H1 (cell line): ENCODE measurements at regions not wholly inside any gene's neighbourhood (a gene's known extent, or its start where the extent isn't known, plus 50 kb on each side); places are given as distances from the start of the nearest gene placed in this dataset.

Experiments
- CTCF ChIA-PET: fragments of 300-600 bp; sonication (Branson Sonifier 250); formaldehyde crosslinking; loops from one replicate; lab custom pipeline; 2021; ENCODE audit not compliant: partially characterized antibody; lab: Charles Lee
- POLR2A ChIA-PET: fragments of 300-600 bp; sonication (Branson Sonifier 250); formaldehyde crosslinking; loops from one replicate; lab custom pipeline; 2021; ENCODE audit warnings: inconsistent platforms; ENCODE audit not compliant: partially characterized antibody; lab: Charles Lee
- DNase-seq, 2 experiments: peaks; one replicate each; pipeline versions ENCODE4 v3.0.0 to v3.0.0-alpha.2; 2010 to 2022; ENCODE audit warnings: low spot score in 2 of 2, low read depth in 1 of 2, mixed read lengths in 1 of 2
- FAIRE-seq: peaks from 2 replicates; lab custom pipeline; 2011; peaks lifted over from hg19 to GRCh38; lab: Jason Lieb, UNC
- H2AFZ ChIP-seq: 2 replicates; pipeline ENCODE4 v1.8.1; 2012; ENCODE audit warnings: low read length, inconsistent platforms
- H2AK5ac ChIP-seq: 2 replicates; pipeline ENCODE4 v1.6.1; 2013; ENCODE audit warnings: low read depth, low read length
- H2BK120ac ChIP-seq: replicated peaks from 2 replicates; pipeline ENCODE3; 2013; ENCODE audit warnings: low read depth, low read length, inconsistent platforms
- H2BK12ac ChIP-seq: 2 replicates; pipeline ENCODE4 v1.6.1; 2013; ENCODE audit warnings: low read depth, low read length
- H2BK15ac ChIP-seq: 2 replicates; pipeline ENCODE4 v1.6.1; 2013; ENCODE audit warnings: low read length
- H2BK20ac ChIP-seq: 2 replicates; pipeline ENCODE4 v1.6.1; 2013; ENCODE audit warnings: low read length
- H2BK5ac ChIP-seq: 2 replicates; pipeline ENCODE4 v1.6.1; 2013; ENCODE audit warnings: low read depth, low read length
- H3K14ac ChIP-seq: 2 replicates; pipeline ENCODE4 v1.6.1; 2013; ENCODE audit warnings: inconsistent platforms; ENCODE audit not compliant: insufficient read length
- H3K18ac ChIP-seq: 2 replicates; pipeline ENCODE4 v1.6.1; 2013; ENCODE audit warnings: low read length; ENCODE audit errors: extremely low read depth
- H3K23ac ChIP-seq: 2 replicates; pipeline ENCODE4 v1.6.1; 2013; ENCODE audit warnings: inconsistent platforms; ENCODE audit not compliant: insufficient read length
- H3K23me2 ChIP-seq: 2 replicates; pipeline ENCODE4 v1.6.1; 2013; ENCODE audit warnings: low read depth, low read length
- H3K27ac ChIP-seq: 2 replicates; pipeline ENCODE4 v1.6.1; 2011; ENCODE audit warnings: low read depth, low read length, inconsistent platforms
- H3K27me3 ChIP-seq, 4 experiments: replicated peaks in 1 of 4; 1 replicate in 1 of 4; 2 replicates in 3 of 4; pipeline versions ENCODE4 v1.6.1 to v1.8.1; 2011 to 2013; ENCODE audit warnings: low read length in 3 of 4, mild to moderate bottlenecking in 3 of 4, inconsistent platforms in 2 of 4, mixed read lengths in 2 of 4, moderate library complexity in 1 of 4; ENCODE audit not compliant: control insufficient read depth in 3 of 4, insufficient read depth in 3 of 4; ENCODE audit errors: extremely low read depth in 1 of 4
- H3K36me3 ChIP-seq, 4 experiments: 2 replicates each; pipeline versions ENCODE4 v1.6.1 to v1.8.1; 2011 to 2013; ENCODE audit warnings: mild to moderate bottlenecking in 4 of 4, low read length in 3 of 4, moderate library complexity in 2 of 4, control low read depth in 1 of 4, inconsistent platforms in 1 of 4; ENCODE audit not compliant: insufficient read depth in 4 of 4, control insufficient read depth in 2 of 4
- H3K4ac ChIP-seq: replicated peaks from 2 replicates; pipeline ENCODE3; 2013; ENCODE audit warnings: low read length, low read depth, mixed read lengths, inconsistent platforms; ENCODE audit not compliant: insufficient read length
- H3K4me1 ChIP-seq, 4 experiments: replicated peaks in 1 of 4; 1 replicate in 1 of 4; 2 replicates in 3 of 4; pipeline versions ENCODE4 v1.6.1 to v1.8.1; 2011 to 2013; ENCODE audit warnings: low read length in 3 of 4, inconsistent platforms in 2 of 4, mixed read lengths in 1 of 4; ENCODE audit not compliant: insufficient read depth in 4 of 4, control insufficient read depth in 3 of 4
- H3K4me2 ChIP-seq, 2 experiments: 2 replicates each; pipeline versions ENCODE4 v1.6.1 to v1.8.1; 2011 to 2013; ENCODE audit warnings: low read depth in 2 of 2, low read length in 2 of 2, control low read depth in 1 of 2, inconsistent platforms in 1 of 2, mild to moderate bottlenecking in 1 of 2; ENCODE audit not compliant: insufficient read depth in 1 of 2
- H3K4me3 ChIP-seq, 4 experiments: fragments of 200-600, 300-600 bp in 1 of 4; sonication (generic), shearing (Covaris generic), sonication (Bioruptor Twin) in 1 of 4; 2 replicates each; pipeline versions ENCODE4 v1.5.1 to v1.8.1; 2011 to 2016; ENCODE audit warnings: low read length in 4 of 4, low read depth in 3 of 4, control low read depth in 2 of 4, inconsistent platforms in 2 of 4, mild to moderate bottlenecking in 2 of 4, mixed read lengths in 1 of 4, moderate library complexity in 1 of 4; ENCODE audit not compliant: insufficient read depth in 2 of 4; ENCODE audit errors: extremely low read depth in 1 of 4
- H3K56ac ChIP-seq: replicated peaks from 2 replicates; pipeline ENCODE3; 2013; ENCODE audit warnings: low read depth, mild to moderate bottlenecking, mixed read lengths, low read length, inconsistent platforms; ENCODE audit not compliant: insufficient read length
- H3K79me1 ChIP-seq: 2 replicates; pipeline ENCODE4 v1.6.1; 2013; ENCODE audit warnings: low read depth, low read length, control low read depth
- H3K79me2 ChIP-seq, 2 experiments: 2 replicates each; pipeline versions ENCODE4 v1.6.1 to v1.8.1; 2012 to 2013; ENCODE audit warnings: low read length in 2 of 2, mild to moderate bottlenecking in 2 of 2, inconsistent platforms in 1 of 2; ENCODE audit not compliant: insufficient read depth in 2 of 2, control insufficient read depth in 1 of 2
- H3K9ac ChIP-seq, 4 experiments: replicated peaks in 1 of 4; 1 replicate in 1 of 4; 2 replicates in 3 of 4; pipeline versions ENCODE4 v1.6.1 to v1.8.1; 2011 to 2013; ENCODE audit warnings: low read depth in 3 of 4, low read length in 3 of 4, control low read depth in 2 of 4, mild to moderate bottlenecking in 2 of 4, moderate library complexity in 2 of 4, inconsistent platforms in 1 of 4; ENCODE audit errors: extremely low read depth in 1 of 4
- H3K9me3 ChIP-seq, 2 experiments: 2 replicates each; pipeline versions ENCODE4 v1.6.1 to v1.8.1; 2012 to 2013; ENCODE audit warnings: mild to moderate bottlenecking in 2 of 2, moderate library complexity in 2 of 2, control low read depth in 1 of 2, inconsistent platforms in 1 of 2, low read depth in 1 of 2, low read length in 1 of 2, mixed read lengths in 1 of 2; ENCODE audit not compliant: insufficient read depth in 2 of 2
- H4K20me1 ChIP-seq, 2 experiments: replicated peaks in 1 of 2; 2 replicates each; pipeline versions ENCODE3 to v1.8.1; 2011 to 2013; ENCODE audit warnings: inconsistent platforms in 2 of 2, low read length in 2 of 2, mild to moderate bottlenecking in 1 of 2; ENCODE audit not compliant: insufficient read depth in 2 of 2, control insufficient read depth in 1 of 2
- H4K5ac ChIP-seq: 2 replicates; pipeline ENCODE4 v1.6.1; 2013; ENCODE audit warnings: low read length, low read depth, mixed read lengths, inconsistent platforms; ENCODE audit not compliant: insufficient read length
- H4K8ac ChIP-seq: 2 replicates; pipeline ENCODE4 v1.8.0; 2013; ENCODE audit warnings: mild to moderate bottlenecking, moderate library complexity, low read length, inconsistent platforms; ENCODE audit not compliant: insufficient read depth; ENCODE audit errors: extremely low read depth
- H4K91ac ChIP-seq: replicated peaks from 2 replicates; pipeline ENCODE3; 2013; ENCODE audit warnings: low read length, mixed read lengths, inconsistent platforms; ENCODE audit not compliant: insufficient read length
- BACH1 ChIP-seq: IDR thresholded peaks from 2 replicates; pipeline ENCODE4 v1.6.1; 2012; ENCODE audit warnings: low read length, improper control_type of control experiment
- BCL11A ChIP-seq, 2 experiments: IDR thresholded peaks; one replicate each; pipeline ENCODE4 v1.6.1; 2011; ENCODE audit warnings: low read depth in 2 of 2, low read length in 2 of 2, mild to moderate bottlenecking in 2 of 2
- BRCA1 ChIP-seq: IDR thresholded peaks from 2 replicates; pipeline ENCODE4 v1.6.1; 2012; ENCODE audit warnings: low read depth, low read length, improper control_type of control experiment
- CBX5 ChIP-seq: fragments of 300-800, 300-1000 bp; sonication (generic); IDR thresholded peaks from 2 replicates; pipeline ENCODE4 v1.7.1; 2016; ENCODE audit warnings: antibody characterized with exemption, low read length, low read depth
- EZH2 ChIP-seq: fragments of 200-600 bp; sonication (generic); IDR thresholded peaks from 2 replicates; pipeline ENCODE4 v1.7.1; 2012; ENCODE audit warnings: low read depth, mild to moderate bottlenecking, moderate library complexity, low read length, inconsistent platforms; ENCODE audit not compliant: severe bottlenecking
- NRF1 ChIP-seq: IDR thresholded peaks from 2 replicates; pipeline ENCODE4 v1.6.1; 2011; ENCODE audit warnings: mild to moderate bottlenecking, low read depth, low read length, improper control_type of control experiment
- PHF8 ChIP-seq: fragments of 200-600 bp; sonication (generic); conservative IDR thresholded peaks from 2 replicates; pipeline ENCODE4 v1.7.1; 2012; ENCODE audit warnings: low read depth, mild to moderate bottlenecking, inconsistent platforms, low read length, moderate library complexity
- RBBP5 ChIP-seq: IDR thresholded peaks from 2 replicates; pipeline ENCODE4 v1.7.1; 2012; ENCODE audit warnings: low read depth, mild to moderate bottlenecking, inconsistent platforms, low read length, moderate library complexity, borderline replicate concordance
- RFX5 ChIP-seq: IDR thresholded peaks from 2 replicates; pipeline ENCODE4 v1.6.1; 2011; ENCODE audit warnings: low read depth, low read length, improper control_type of control experiment, borderline replicate concordance
- SP2 ChIP-seq: IDR thresholded peaks from 2 replicates; pipeline ENCODE4 v1.6.1; 2012; ENCODE audit warnings: mild to moderate bottlenecking, low read length, inconsistent platforms
- SUZ12 ChIP-seq: fragments of 200-600 bp; sonication (generic); IDR thresholded peaks from 2 replicates; pipeline ENCODE4 v1.6.1; 2012; ENCODE audit warnings: mild to moderate bottlenecking, inconsistent platforms, low read length, moderate library complexity, mixed read lengths
- TEAD4 ChIP-seq: IDR thresholded peaks from 2 replicates; pipeline ENCODE4 v1.6.1; 2012; ENCODE audit warnings: low read depth, low read length, inconsistent platforms, mixed read lengths
- WGBS, 2 experiments: shearing (Covaris generic) in 1 of 2; methylation state at CpG; one replicate each; pipeline versions ENCODE4 v1.1.6 to v1.1.7; 2013 to 2015; ENCODE audit warnings: low lambda C conversion rate in 2 of 2, mixed read lengths in 2 of 2, inconsistent platforms in 1 of 2, low coverage in 1 of 2, missing lambda C conversion rate in 1 of 2; ENCODE audit not compliant: insufficient replicate concordance in 2 of 2, insufficient coverage in 1 of 2, insufficient read length in 1 of 2; ENCODE audit errors: extremely low coverage in 1 of 2, missing lambda C conversion rate in 1 of 2; 5-methylcytosine and 5-hydroxymethylcytosine counted together
- TF ChIP-seq, protein P1 (sequence below): IDR thresholded peaks from 2 replicates; pipeline ENCODE4 v1.6.1; 2012; ENCODE audit warnings: inconsistent platforms

DNA sequence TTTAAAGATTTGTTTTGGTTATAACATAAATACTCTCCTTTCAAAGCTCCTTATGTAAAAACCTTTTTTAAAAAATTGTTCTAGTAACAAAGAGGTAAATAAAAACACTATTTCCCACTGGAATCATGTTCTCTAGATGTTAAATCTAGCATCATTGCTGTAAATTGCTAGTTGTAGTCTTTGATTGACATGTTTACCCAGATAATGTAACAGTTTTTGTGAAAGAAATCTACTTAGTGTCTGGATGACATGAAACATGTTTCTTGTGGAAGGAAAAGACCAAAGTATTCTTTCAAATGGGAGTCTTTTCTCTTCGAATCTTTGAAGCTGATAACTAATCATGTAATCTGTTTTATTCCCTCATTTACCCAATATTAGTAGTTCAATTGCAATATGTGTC, 1565.9 kb upstream of the WWC1 start:
- Histone ChIP-seq H3K56ac (no peak overlapping the region), H3K36me3 (no peaks in the 10 kb centered on the region), H3K9me3 (no peaks in the 10 kb centered on the region), H3K23me2 (no peaks in the 10 kb centered on the region), H3K4me3 (no peak overlapping the region), H2BK20ac (no peak overlapping the region), H3K27ac (no peak overlapping the region), H4K5ac (no peak overlapping the region), H2BK5ac (no peak overlapping the region), H2BK15ac (no peak overlapping the region), H3K79me2 (no peaks in the 10 kb centered on the region), H2BK120ac (no peak overlapping the region), H3K4ac (no peak overlapping the region), H3K79me1 (no peaks in the 10 kb centered on the region), H3K18ac (no peak overlapping the region), H4K8ac (no peak overlapping the region), H3K27me3 (no peaks in the 10 kb centered on the region), H3K14ac (no peak overlapping the region), H4K91ac (no peak overlapping the region), H3K4me1 (peaks cover 0 to 3% (median under 1%) of the 10 kb centered on the region in 4 experiments; a peak in 2 of 7 replicates), H2BK12ac (no peak overlapping the region), H2AFZ (no peak overlapping the region), H2AK5ac (no peak overlapping the region), H4K20me1 (no peaks in the 10 kb centered on the region), H3K4me2 (no peak overlapping the region), H3K23ac (no peak overlapping the region), H3K9ac (no peak overlapping the region)
- TF ChIP-seq RBBP5 = no peak
- TF ChIP-seq EZH2 = no peak
- no peak for TF ChIP-seq BRCA1
- TF ChIP-seq SUZ12 = no peak
- TF ChIP-seq, protein P1, sequence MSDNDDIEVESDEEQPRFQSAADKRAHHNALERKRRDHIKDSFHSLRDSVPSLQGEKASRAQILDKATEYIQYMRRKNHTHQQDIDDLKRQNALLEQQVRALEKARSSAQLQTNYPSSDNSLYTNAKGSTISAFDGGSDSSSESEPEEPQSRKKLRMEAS = no peak
- no peak for TF ChIP-seq TEAD4
- TF ChIP-seq RFX5 = no peak
- no peak for TF ChIP-seq BCL11A (IDR thresholded peaks at IDR 0.05; ENCODE audit: low read depth in 2 of 2, low read length in 2 of 2)
- no peak for TF ChIP-seq PHF8
- no peak for TF ChIP-seq SP2
- TF ChIP-seq CBX5 = no peak
- no peak for TF ChIP-seq BACH1
- TF ChIP-seq NRF1 = no peak
- CTCF ChIA-PET = interaction anchor here (0.7 kb wide), 1 partner anchor 530 kb away, joined by 3 read pairs; no protein-coding TSS in a partner anchor
- DNase-seq = no peak
- POLR2A ChIA-PET = no interaction called here
- WGBS, 2 experiments = 83% methylated on average over 1 of the region's 1 CpG; no CpG with 5 or more reads in 1 of the 2 experiments
- no peak for FAIRE-seq
